Keratinocyte (primary cell): ENCODE measurements at regions not wholly inside any gene's neighbourhood (a gene's known extent, or its start where the extent isn't known, plus 50 kb on each side); places are given as distances from the start of the nearest gene placed in this dataset.

Experiments used
- DNase-seq: peaks from one replicate; pipeline ENCODE4 v3.0.0-alpha.2; 2011; ENCODE audit warnings: low read depth, missing footprints, low spot score
- FAIRE-seq: peaks from 2 replicates; lab custom pipeline; 2011; peaks lifted over from hg19 to GRCh38; lab: Jason Lieb, UNC
- H2AFZ ChIP-seq: 2 replicates; pipeline ENCODE4 v1.6.0; 2012; ENCODE audit warnings: low read length, control low read depth, inconsistent platforms; ENCODE audit not compliant: control insufficient read depth
- H3K27ac ChIP-seq: 2 replicates; pipeline ENCODE4 v1.5.1; 2011; ENCODE audit warnings: low read length; ENCODE audit not compliant: control insufficient read depth, insufficient read depth
- H3K27me3 ChIP-seq: 3 replicates; pipeline ENCODE4 v1.6.0; 2011; ENCODE audit warnings: low read length; ENCODE audit not compliant: control insufficient read depth, insufficient read depth; ENCODE audit errors: extremely low read depth
- H3K36me3 ChIP-seq, 2 experiments: 2 replicates in 1 of 2; 3 replicates in 1 of 2; pipeline ENCODE4 v1.5.1; 2011; ENCODE audit warnings: low read length in 2 of 2, mild to moderate bottlenecking in 1 of 2; ENCODE audit not compliant: control insufficient read depth in 2 of 2, insufficient read depth in 2 of 2; ENCODE audit errors: extremely low read depth in 1 of 2
- H3K4me1 ChIP-seq: 3 replicates; pipeline ENCODE4 v1.5.1; 2011; ENCODE audit warnings: low read length; ENCODE audit not compliant: control insufficient read depth, insufficient read depth; ENCODE audit errors: extremely low read depth
- H3K4me2 ChIP-seq: 3 replicates; pipeline ENCODE4 v1.6.0; 2011; ENCODE audit warnings: low read depth, low read length; ENCODE audit not compliant: control insufficient read depth, insufficient read depth; ENCODE audit errors: extremely low read depth
- H3K4me3 ChIP-seq, 3 experiments: fragments of 200-600 bp in 1 of 3; sonication (generic) in 1 of 3; 2 replicates in 2 of 3; 3 replicates in 1 of 3; pipeline ENCODE4 v1.5.1; 2011 to 2016; ENCODE audit warnings: low read length in 3 of 3, mild to moderate bottlenecking in 3 of 3, control low read depth in 2 of 3, inconsistent platforms in 1 of 3, low read depth in 1 of 3, mixed read lengths in 1 of 3, mixed run types in 1 of 3, moderate library complexity in 1 of 3; ENCODE audit not compliant: control insufficient read depth in 2 of 3, insufficient read depth in 2 of 3; ENCODE audit errors: extremely low read depth in 1 of 3
- H3K79me2 ChIP-seq: 2 replicates; pipeline ENCODE4 v1.6.0; 2012; ENCODE audit warnings: low read length; ENCODE audit not compliant: control insufficient read depth, insufficient read depth
- H3K9ac ChIP-seq: 3 replicates; pipeline ENCODE4 v1.6.0; 2011; ENCODE audit warnings: low read length; ENCODE audit not compliant: control insufficient read depth, insufficient read depth; ENCODE audit errors: extremely low read depth
- H3K9me1 ChIP-seq: 3 replicates; pipeline ENCODE4 v1.6.0; 2011; ENCODE audit warnings: low read length; ENCODE audit not compliant: control insufficient read depth, insufficient read depth; ENCODE audit errors: extremely low read depth
- H3K9me3 ChIP-seq: 2 replicates; pipeline ENCODE4 v1.5.1; 2012; ENCODE audit warnings: low read depth, low read length; ENCODE audit not compliant: control insufficient read depth
- H4K20me1 ChIP-seq: 3 replicates; pipeline ENCODE4 v1.6.0; 2011; ENCODE audit warnings: low read length; ENCODE audit not compliant: control insufficient read depth, insufficient read depth; ENCODE audit errors: extremely low read depth
- EZH2 ChIP-seq: IDR thresholded peaks from one replicate; pipeline ENCODE4 v1.6.1; 2012; ENCODE audit warnings: inconsistent platforms, mild to moderate bottlenecking, low read length, moderate library complexity
- dilution Hi-C: fragments of 300-500 bp; cut with MboI; formaldehyde crosslinking; loops from one replicate; pipeline ENCODE4 v1.7.0; 2020; ENCODE audit warnings: low sequenced_read_pairs; ENCODE audit not compliant: extremely low pct_ligation_motif_present
- TF ChIP-seq, protein P1 (sequence below), 3 experiments: IDR thresholded peaks in 1 of 3; conservative IDR thresholded peaks in 1 of 3; optimal IDR thresholded peaks in 1 of 3; 2 replicates in 2 of 3; 3 replicates in 1 of 3; pipeline versions ENCODE3 to v1.5.1; 2011; ENCODE audit warnings: low read length in 3 of 3, mild to moderate bottlenecking in 3 of 3, moderate library complexity in 2 of 3, control low read depth in 1 of 3, inconsistent platforms in 1 of 3; ENCODE audit not compliant: insufficient read depth in 2 of 3; ENCODE audit errors: extremely low read depth in 1 of 3

- Histone ChIP-seq H3K27me3 (no peaks in the 10 kb centered on the region), H3K79me2 (no peaks in the 10 kb centered on the region), H4K20me1 (no peaks in the 10 kb centered on the region), H3K36me3 (no peaks in the 10 kb centered on the region), H3K9ac (no peak overlapping the region), H3K4me1 (no peaks in the 10 kb centered on the region), H3K4me3 (no peak overlapping the region), H3K9me3 (no peaks in the 10 kb centered on the region), H3K4me2 (no peak overlapping the region), H2AFZ (no peak overlapping the region), H3K9me1 (no peaks in the 10 kb centered on the region), H3K27ac (no peak overlapping the region)
- TF ChIP-seq, protein P1, sequence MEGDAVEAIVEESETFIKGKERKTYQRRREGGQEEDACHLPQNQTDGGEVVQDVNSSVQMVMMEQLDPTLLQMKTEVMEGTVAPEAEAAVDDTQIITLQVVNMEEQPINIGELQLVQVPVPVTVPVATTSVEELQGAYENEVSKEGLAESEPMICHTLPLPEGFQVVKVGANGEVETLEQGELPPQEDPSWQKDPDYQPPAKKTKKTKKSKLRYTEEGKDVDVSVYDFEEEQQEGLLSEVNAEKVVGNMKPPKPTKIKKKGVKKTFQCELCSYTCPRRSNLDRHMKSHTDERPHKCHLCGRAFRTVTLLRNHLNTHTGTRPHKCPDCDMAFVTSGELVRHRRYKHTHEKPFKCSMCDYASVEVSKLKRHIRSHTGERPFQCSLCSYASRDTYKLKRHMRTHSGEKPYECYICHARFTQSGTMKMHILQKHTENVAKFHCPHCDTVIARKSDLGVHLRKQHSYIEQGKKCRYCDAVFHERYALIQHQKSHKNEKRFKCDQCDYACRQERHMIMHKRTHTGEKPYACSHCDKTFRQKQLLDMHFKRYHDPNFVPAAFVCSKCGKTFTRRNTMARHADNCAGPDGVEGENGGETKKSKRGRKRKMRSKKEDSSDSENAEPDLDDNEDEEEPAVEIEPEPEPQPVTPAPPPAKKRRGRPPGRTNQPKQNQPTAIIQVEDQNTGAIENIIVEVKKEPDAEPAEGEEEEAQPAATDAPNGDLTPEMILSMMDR (optimal IDR thresholded peaks at IDR 0.05 in 1 of 3, IDR thresholded peaks at IDR 0.05 in 1 of 3, conservative IDR thresholded peaks at IDR 0.05 in 1 of 3; ENCODE audit: extremely low read depth in 1 of 3, insufficient read depth in 2 of 3, low read length in 3 of 3): no peak
- TF ChIP-seq EZH2: no peak
- dilution Hi-C loops: no loop called here
- DNase-seq: no peak
- no peak for FAIRE-seq
These were observed 110.2 kb upstream of the RREB1 start for GRCh38 chr6:6997263-6998193.

DNA sequence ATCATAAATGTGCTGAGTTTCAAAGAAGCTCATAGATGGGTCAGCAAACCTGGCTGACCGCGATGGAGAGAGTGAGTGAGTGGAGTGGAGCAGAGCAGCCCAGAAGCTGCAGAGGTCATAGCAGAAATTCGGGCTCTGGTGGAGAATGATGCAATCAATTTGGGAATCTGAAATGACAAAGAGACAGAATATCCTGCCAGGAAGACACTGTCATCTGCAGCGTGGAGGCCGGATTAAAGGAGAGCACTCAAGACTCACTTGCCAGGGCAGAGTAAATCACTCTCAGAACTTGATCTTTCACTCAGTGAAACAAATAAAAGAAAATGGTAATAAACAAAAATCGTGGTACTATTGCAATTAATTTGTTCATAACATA is 109.6 kb upstream of the RREB1 start:
- Histone ChIP-seq H3K4me2 (no peak overlapping the region), H2AFZ (no peak overlapping the region), H3K36me3 (no peaks in the 10 kb centered on the region), H3K4me3 (no peak overlapping the region), H3K27me3 (no peaks in the 10 kb centered on the region), H4K20me1 (no peaks in the 10 kb centered on the region), H3K9ac (no peak overlapping the region), H3K9me3 (no peaks in the 10 kb centered on the region), H3K4me1 (no peaks in the 10 kb centered on the region), H3K79me2 (no peaks in the 10 kb centered on the region), H3K27ac (no peak overlapping the region), H3K9me1 (no peaks in the 10 kb centered on the region)
- FAIRE-seq (no peak), DNase-seq (no peak)
- TF ChIP-seq EZH2: no peak
- TF ChIP-seq, protein P1 (optimal IDR thresholded peaks at IDR 0.05 in 1 of 3, IDR thresholded peaks at IDR 0.05 in 1 of 3, conservative IDR thresholded peaks at IDR 0.05 in 1 of 3; ENCODE audit: extremely low read depth in 1 of 3, insufficient read depth in 2 of 3, low read length in 3 of 3): no peak
- dilution Hi-C loops: no loop called here
